CD14-positive monocyte (primary cell): ENCODE measurements at regions not wholly inside any gene's neighbourhood (a gene's known extent, or its start where the extent isn't known, plus 50 kb on each side); places are given as distances from the start of the nearest gene placed in this dataset.

Experiments used
- DNase-seq, 3 donors: peaks; one replicate each; pipeline ENCODE4 v3.0.0-alpha.2; 2011 to 2022
- H2AFZ ChIP-seq: 2 replicates; pipeline ENCODE4 v1.6.0; 2012; ENCODE audit warnings: mild to moderate bottlenecking, low read depth, low read length, inconsistent platforms; ENCODE audit not compliant: insufficient read depth, poor library complexity, severe bottlenecking
- H3K27ac ChIP-seq, 2 donors: 1 replicate in 1 of 2; 2 replicates in 1 of 2; pipeline ENCODE4 v1.5.1; 2012 to 2013; ENCODE audit warnings: low read length in 2 of 2, control low read depth in 1 of 2, inconsistent platforms in 1 of 2, low read depth in 1 of 2, mild to moderate bottlenecking in 1 of 2
- H3K27me3 ChIP-seq, 2 donors: one replicate each; pipeline versions ENCODE4 v1.6.0 to v1.6.1; 2011 to 2013; ENCODE audit warnings: low read length in 2 of 2; ENCODE audit not compliant: control insufficient read depth in 2 of 2, insufficient read depth in 2 of 2
- H3K36me3 ChIP-seq, 2 donors: replicated peaks in 1 of 2; 1 replicate in 1 of 2; 2 replicates in 1 of 2; pipeline versions ENCODE4 v1.5.1 to v1.6.1; 2012 to 2013; ENCODE audit warnings: low read length in 2 of 2, control low read depth in 1 of 2, inconsistent platforms in 1 of 2, mild to moderate bottlenecking in 1 of 2; ENCODE audit not compliant: insufficient read depth in 2 of 2, control insufficient read depth in 1 of 2
- H3K4me1 ChIP-seq, 2 donors: 1 replicate in 1 of 2; 2 replicates in 1 of 2; pipeline versions ENCODE4 v1.5.1 to v1.6.1; 2012 to 2013; ENCODE audit warnings: low read length in 2 of 2, control low read depth in 1 of 2, inconsistent platforms in 1 of 2, mild to moderate bottlenecking in 1 of 2, moderate library complexity in 1 of 2; ENCODE audit not compliant: insufficient read depth in 2 of 2, control insufficient read depth in 1 of 2
- H3K4me2 ChIP-seq: replicated peaks from 2 replicates; pipeline ENCODE3; 2012; ENCODE audit warnings: low read length, moderate library complexity, mild to moderate bottlenecking; ENCODE audit not compliant: poor library complexity, severe bottlenecking; ENCODE audit errors: extremely low read depth
- H3K4me3 ChIP-seq, 3 experiments: fragments of 200-600 bp in 1 of 3; sonication (generic) in 1 of 3; replicated peaks in 1 of 3; 1 replicate in 2 of 3; 2 replicates in 1 of 3; pipeline ENCODE4 v1.5.1; 2011 to 2013; ENCODE audit warnings: low read length in 3 of 3, mild to moderate bottlenecking in 3 of 3, control low read depth in 2 of 3, low read depth in 2 of 3, inconsistent platforms in 1 of 3, moderate library complexity in 1 of 3
- H3K79me2 ChIP-seq: 2 replicates; pipeline ENCODE4 v1.6.0; 2012; ENCODE audit warnings: mild to moderate bottlenecking, control low read depth, inconsistent platforms, low read length, moderate library complexity; ENCODE audit not compliant: insufficient read depth
- H3K9ac ChIP-seq: 2 replicates; pipeline ENCODE4 v1.6.0; 2017; ENCODE audit warnings: low read length, mild to moderate bottlenecking; ENCODE audit not compliant: insufficient read depth, poor library complexity, severe bottlenecking
- H3K9me3 ChIP-seq, 2 donors: replicated peaks in 1 of 2; 1 replicate in 1 of 2; 2 replicates in 1 of 2; pipeline versions ENCODE4 v1.5.1 to v1.6.1; 2012 to 2013; ENCODE audit warnings: low read length in 2 of 2, control low read depth in 1 of 2; ENCODE audit not compliant: control insufficient read depth in 1 of 2, insufficient read depth in 1 of 2
- H4K20me1 ChIP-seq: 2 replicates; pipeline ENCODE4 v1.6.0; 2012; ENCODE audit warnings: mild to moderate bottlenecking, low read length, control low read depth, moderate library complexity; ENCODE audit not compliant: insufficient read depth
- H3K27ac Mint-ChIP-seq, 7 donors: one replicate each; pipeline ENCODE4 v1.8.0; 2020; ENCODE audit warnings: mild to moderate bottlenecking in 7 of 7, mixed read lengths in 7 of 7, moderate library complexity in 6 of 7, inconsistent platforms in 2 of 7
- H3K27me3 Mint-ChIP-seq, 3 donors: one replicate each; pipeline ENCODE4 v1.8.0; 2021 to 2022; ENCODE audit warnings: low read depth in 3 of 3, mild to moderate bottlenecking in 3 of 3, mixed read lengths in 3 of 3, moderate library complexity in 3 of 3, inconsistent platforms in 1 of 3
- H3K36me3 Mint-ChIP-seq, 2 donors: one replicate each; pipeline ENCODE4 v1.8.0; 2020; ENCODE audit warnings: mixed read lengths in 2 of 2, inconsistent platforms in 1 of 2, mild to moderate bottlenecking in 1 of 2
- H3K4me1 Mint-ChIP-seq: one replicate; pipeline ENCODE4 v1.8.0; 2020; ENCODE audit warnings: mild to moderate bottlenecking, mixed read lengths
- H3K4me3 Mint-ChIP-seq, 2 donors: one replicate each; pipeline ENCODE4 v1.8.0; 2020; ENCODE audit warnings: mild to moderate bottlenecking in 2 of 2, mixed read lengths in 2 of 2, moderate library complexity in 1 of 2
- H3K9me3 Mint-ChIP-seq, 7 donors: one replicate each; pipeline ENCODE4 v1.8.0; 2020 to 2022; ENCODE audit warnings: mixed read lengths in 7 of 7, mild to moderate bottlenecking in 6 of 7, moderate library complexity in 6 of 7, inconsistent platforms in 2 of 7
- WGBS: methylation state at CpG from one replicate; pipeline ENCODE4 v1.1.5; 2013; ENCODE audit warnings: missing lambda C conversion rate; ENCODE audit not compliant: insufficient coverage; 5-methylcytosine and 5-hydroxymethylcytosine counted together
- intact Hi-C, 2 donors: fragments of 100-400 bp; cut with micrococcal nuclease; formaldehyde crosslinking; loops; one replicate each; pipeline versions ENCODE4 v1.15.0 to v1.15.1; 2023
- TF ChIP-seq, protein P1 (sequence below): fragments of 200-600 bp; IDR thresholded peaks from one replicate; pipeline ENCODE4 v1.8.0; 2022; ENCODE audit warnings: antibody characterized with exemption, mild to moderate bottlenecking

DNA sequence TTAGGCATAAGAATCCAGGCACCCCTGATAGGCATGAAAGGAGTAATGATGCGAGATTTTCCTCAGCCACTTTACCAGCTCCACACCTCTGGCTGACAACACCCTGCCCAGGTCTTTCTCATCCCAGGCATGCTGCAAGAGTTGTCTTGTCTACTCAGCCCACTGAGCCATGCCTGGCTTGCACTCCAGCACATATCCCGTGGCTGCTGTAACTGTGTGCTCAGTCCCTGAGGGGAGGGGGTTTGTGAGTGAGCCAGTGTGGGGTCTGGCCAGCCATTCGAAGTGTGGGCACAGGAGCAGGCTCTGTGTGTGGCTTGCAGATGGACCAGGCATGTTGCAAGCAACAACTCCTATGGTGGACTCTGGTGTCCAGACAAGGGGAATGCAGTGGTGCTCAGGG lies 529.6 kb downstream of the ADGRL2 start:
- Histone ChIP-seq H3K4me1 (no peaks in the 10 kb centered on the region), H3K27me3 (no peaks in the 10 kb centered on the region), H3K4me2 (no peak overlapping the region), H3K9ac (no peak overlapping the region), H2AFZ (no peak overlapping the region), H3K79me2 (no peaks in the 10 kb centered on the region), H3K36me3 (no peaks in the 10 kb centered on the region), H3K9me3 (peaks cover 0 to 7% of the 10 kb centered on the region in 2 donors), H3K4me3 (no peak overlapping the region), H4K20me1 (no peaks in the 10 kb centered on the region), H3K27ac (no peak overlapping the region)
- Mint-ChIP-seq H3K27me3 (no peaks in the 10 kb centered on the region), H3K36me3 (no peaks in the 10 kb centered on the region), H3K27ac (no peak overlapping the region), H3K4me1 (no peaks in the 10 kb centered on the region), H3K4me3 (no peak overlapping the region), H3K9me3 (peaks cover 2 to 15% (median 8%) of the 10 kb centered on the region in 7 donors)
- intact Hi-C loops = no loop called here
- no peak for DNase-seq
- TF ChIP-seq, protein P1, sequence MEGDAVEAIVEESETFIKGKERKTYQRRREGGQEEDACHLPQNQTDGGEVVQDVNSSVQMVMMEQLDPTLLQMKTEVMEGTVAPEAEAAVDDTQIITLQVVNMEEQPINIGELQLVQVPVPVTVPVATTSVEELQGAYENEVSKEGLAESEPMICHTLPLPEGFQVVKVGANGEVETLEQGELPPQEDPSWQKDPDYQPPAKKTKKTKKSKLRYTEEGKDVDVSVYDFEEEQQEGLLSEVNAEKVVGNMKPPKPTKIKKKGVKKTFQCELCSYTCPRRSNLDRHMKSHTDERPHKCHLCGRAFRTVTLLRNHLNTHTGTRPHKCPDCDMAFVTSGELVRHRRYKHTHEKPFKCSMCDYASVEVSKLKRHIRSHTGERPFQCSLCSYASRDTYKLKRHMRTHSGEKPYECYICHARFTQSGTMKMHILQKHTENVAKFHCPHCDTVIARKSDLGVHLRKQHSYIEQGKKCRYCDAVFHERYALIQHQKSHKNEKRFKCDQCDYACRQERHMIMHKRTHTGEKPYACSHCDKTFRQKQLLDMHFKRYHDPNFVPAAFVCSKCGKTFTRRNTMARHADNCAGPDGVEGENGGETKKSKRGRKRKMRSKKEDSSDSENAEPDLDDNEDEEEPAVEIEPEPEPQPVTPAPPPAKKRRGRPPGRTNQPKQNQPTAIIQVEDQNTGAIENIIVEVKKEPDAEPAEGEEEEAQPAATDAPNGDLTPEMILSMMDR = no peak
- 88% methylated on average over 2 of the region's 3 CpGs for WGBS

DNA sequence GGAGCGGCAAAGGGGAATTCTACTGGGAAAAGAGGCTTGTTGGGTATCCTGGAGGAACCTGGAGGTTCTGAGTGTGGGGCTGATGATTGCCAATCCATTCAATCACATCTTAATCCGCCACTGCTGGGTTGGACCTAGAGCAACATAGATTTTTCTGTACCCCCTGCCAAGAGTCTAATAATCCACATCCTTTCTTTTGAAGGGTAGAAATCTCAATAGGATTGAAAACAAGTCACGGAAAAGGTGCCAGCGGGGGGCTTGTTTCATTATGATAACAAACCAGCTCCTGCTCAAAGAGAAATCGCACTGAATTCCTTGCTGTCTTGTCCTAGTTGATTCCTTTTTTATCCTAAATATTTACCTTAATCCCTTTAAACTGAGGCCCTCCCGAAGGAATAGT lies 528.5 kb downstream of the ADGRL2 start:
- Histone ChIP-seq H3K9ac (no peak overlapping the region), H3K4me1 (no peaks in the 10 kb centered on the region), H3K79me2 (no peaks in the 10 kb centered on the region), H3K4me3 (no peak overlapping the region), H3K27me3 (no peaks in the 10 kb centered on the region), H3K27ac (no peak overlapping the region), H2AFZ (no peak overlapping the region), H3K36me3 (no peaks in the 10 kb centered on the region), H3K4me2 (no peak overlapping the region), H4K20me1 (no peaks in the 10 kb centered on the region), H3K9me3 (peaks cover 0 to 7% of the 10 kb centered on the region in 2 donors)
- no peak for DNase-seq
- TF ChIP-seq, protein P1 = no peak
- Mint-ChIP-seq H3K4me3 (no peak overlapping the region), H3K36me3 (no peaks in the 10 kb centered on the region), H3K4me1 (no peaks in the 10 kb centered on the region), H3K27me3 (no peaks in the 10 kb centered on the region), H3K9me3 (peaks cover 2 to 15% (median 9%) of the 10 kb centered on the region in 7 donors), H3K27ac (no peak overlapping the region)
- intact Hi-C loops = no loop called here
- 100% methylated on average over 1 of the region's 6 CpGs for WGBS
